Mesenchymal stem cell (in vitro differentiated cells and primary cell): ENCODE measurements at regions not wholly inside any gene's neighbourhood (a gene's known extent, or its start where the extent isn't known, plus 50 kb on each side); places are given as distances from the start of the nearest gene placed in this dataset.
A peak's percentile ranks its signal among the peaks of the same experiment; 100 is the strongest.

Source experiments
- DNase-seq: peaks from one replicate; pipeline ENCODE4 v3.0.0-alpha.2; 2013
- H2AFZ ChIP-seq: one replicate; pipeline ENCODE4 v1.6.1; 2013; ENCODE audit warnings: low read depth, mild to moderate bottlenecking, control low read depth, inconsistent platforms, low read length, moderate library complexity
- H2AK5ac ChIP-seq: 2 replicates; pipeline ENCODE4 v1.6.1; 2013; ENCODE audit warnings: low read length, moderate library complexity, mild to moderate bottlenecking, inconsistent platforms; ENCODE audit not compliant: severe bottlenecking
- H2BK120ac ChIP-seq: one replicate; pipeline ENCODE4 v1.6.1; 2013; ENCODE audit warnings: low read depth, mild to moderate bottlenecking, inconsistent platforms, low read length, moderate library complexity
- H2BK12ac ChIP-seq, 2 experiments: one replicate each; pipeline ENCODE4 v1.6.1; 2013; ENCODE audit warnings: inconsistent platforms in 2 of 2, low read length in 2 of 2, mild to moderate bottlenecking in 2 of 2, moderate library complexity in 2 of 2, control low read depth in 1 of 2
- H2BK15ac ChIP-seq: one replicate; pipeline ENCODE4 v1.6.1; 2013; ENCODE audit warnings: mild to moderate bottlenecking, low read depth, inconsistent platforms; ENCODE audit not compliant: poor library complexity, severe bottlenecking
- H2BK5ac ChIP-seq: 2 replicates; pipeline ENCODE4 v1.6.1; 2013; ENCODE audit warnings: low read depth, mild to moderate bottlenecking, low read length, control low read depth, inconsistent platforms; ENCODE audit not compliant: poor library complexity, severe bottlenecking
- H3K14ac ChIP-seq, 2 experiments: one replicate each; pipeline ENCODE4 v1.6.1; 2013; ENCODE audit warnings: inconsistent platforms in 2 of 2, low read length in 2 of 2, control low read depth in 1 of 2, mild to moderate bottlenecking in 1 of 2, moderate library complexity in 1 of 2
- H3K18ac ChIP-seq, 2 experiments: one replicate each; pipeline ENCODE4 v1.6.1; 2013; ENCODE audit warnings: inconsistent platforms in 2 of 2, low read length in 2 of 2, control low read depth in 1 of 2, low read depth in 1 of 2, mild to moderate bottlenecking in 1 of 2
- H3K23ac ChIP-seq, 2 experiments: one replicate each; pipeline ENCODE4 v1.6.1; 2013; ENCODE audit warnings: inconsistent platforms in 2 of 2, low read length in 2 of 2, mild to moderate bottlenecking in 2 of 2, moderate library complexity in 2 of 2, control low read depth in 1 of 2
- H3K27ac ChIP-seq: 2 replicates; pipeline ENCODE4 v1.5.1; 2013; ENCODE audit warnings: mild to moderate bottlenecking, moderate library complexity, low read length, control low read depth, inconsistent platforms; ENCODE audit not compliant: poor library complexity, severe bottlenecking
- H3K27me3 ChIP-seq, 2 experiments: 2 replicates each; pipeline versions ENCODE4 v1.6.1 to v1.7.0; 2013; ENCODE audit warnings: low read length in 2 of 2, mild to moderate bottlenecking in 2 of 2, moderate library complexity in 2 of 2, control low read depth in 1 of 2, inconsistent platforms in 1 of 2; ENCODE audit not compliant: control insufficient read depth in 1 of 2, insufficient read depth in 1 of 2
- H3K36me3 ChIP-seq, 2 experiments: 2 replicates each; pipeline versions ENCODE4 v1.6.1 to v1.7.0; 2013; ENCODE audit warnings: low read length in 2 of 2, control low read depth in 1 of 2, inconsistent platforms in 1 of 2, low read depth in 1 of 2, mild to moderate bottlenecking in 1 of 2; ENCODE audit not compliant: insufficient read depth in 2 of 2, control insufficient read depth in 1 of 2
- H3K4ac ChIP-seq, 2 experiments: one replicate each; pipeline ENCODE4 v1.6.1; 2013; ENCODE audit warnings: inconsistent platforms in 2 of 2, low read length in 2 of 2, mild to moderate bottlenecking in 2 of 2, moderate library complexity in 2 of 2, control low read depth in 1 of 2, low read depth in 1 of 2
- H3K4me1 ChIP-seq: 2 replicates; pipeline ENCODE4 v1.6.1; 2013; ENCODE audit warnings: low read depth, low read length, control low read depth; ENCODE audit not compliant: control insufficient read depth, insufficient read depth
- H3K4me2 ChIP-seq: 2 replicates; pipeline ENCODE4 v1.6.1; 2013; ENCODE audit warnings: low read length, mild to moderate bottlenecking, inconsistent platforms; ENCODE audit not compliant: poor library complexity, severe bottlenecking
- H3K4me3 ChIP-seq, 2 experiments: 2 replicates each; pipeline versions ENCODE4 v1.5.1 to v1.7.0; 2013; ENCODE audit warnings: low read length in 2 of 2, mild to moderate bottlenecking in 2 of 2, control low read depth in 1 of 2, low read depth in 1 of 2; ENCODE audit not compliant: insufficient read depth in 1 of 2
- H3K79me1 ChIP-seq: replicated peaks from 2 replicates; pipeline ENCODE4 v1.6.1; 2013; ENCODE audit warnings: mild to moderate bottlenecking, control low read depth, low read length, inconsistent platforms; ENCODE audit not compliant: poor library complexity, severe bottlenecking
- H3K9ac ChIP-seq: 2 replicates; pipeline ENCODE4 v1.7.0; 2013; ENCODE audit warnings: mild to moderate bottlenecking, low read length, moderate library complexity
- H3K9me3 ChIP-seq: 2 replicates; pipeline ENCODE4 v1.7.0; 2013; ENCODE audit warnings: mild to moderate bottlenecking, low read length; ENCODE audit not compliant: control insufficient read depth
- H4K8ac ChIP-seq: one replicate; pipeline ENCODE4 v1.6.1; 2013; ENCODE audit warnings: inconsistent platforms, mild to moderate bottlenecking, low read length, moderate library complexity
- H4K91ac ChIP-seq: one replicate; pipeline ENCODE4 v1.6.1; 2013; ENCODE audit warnings: mild to moderate bottlenecking, low read length, inconsistent platforms
- WGBS: methylation state at CpG from one replicate; pipeline ENCODE4 v1.1.7; 2013; ENCODE audit warnings: mixed read lengths; 5-methylcytosine and 5-hydroxymethylcytosine counted together

DNA sequence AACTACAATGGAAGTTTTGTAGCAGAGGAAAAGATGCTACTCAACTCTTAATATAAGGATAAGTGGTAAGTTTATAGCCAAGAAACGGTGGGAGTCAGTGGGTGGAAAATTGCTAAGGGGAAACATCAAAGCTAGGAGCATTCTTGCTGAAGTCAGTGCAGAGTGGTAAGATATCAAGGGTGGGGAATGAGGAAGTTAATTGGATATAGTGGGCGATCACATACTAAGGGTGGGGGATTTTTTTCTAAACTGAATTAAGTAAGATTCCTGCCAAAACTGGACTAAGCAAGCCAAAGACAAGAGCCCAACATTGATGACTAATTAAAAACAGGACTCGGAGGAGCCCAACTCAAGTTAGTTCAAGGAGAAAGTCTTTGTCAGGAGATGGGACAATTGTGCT, 525.4 kb downstream of the CCDC85A start:
- Histone ChIP-seq H4K8ac (no peak overlapping the region), H3K9me3 (no peaks in the 10 kb centered on the region), H3K9ac (no peak overlapping the region), H3K4me1 (no peaks in the 10 kb centered on the region), H2BK12ac (no peak overlapping the region), H2BK5ac (no peak overlapping the region), H2AFZ (no peak overlapping the region), H3K4me3 (no peak overlapping the region), H3K4ac (no peak overlapping the region), H3K27ac (no peak overlapping the region), H4K91ac (no peak overlapping the region), H3K4me2 (no peak overlapping the region), H3K23ac (no peak overlapping the region), H3K18ac (no peak overlapping the region), H2BK15ac (no peak overlapping the region), H2BK120ac (no peak overlapping the region), H2AK5ac (no peak overlapping the region), H3K36me3 (no peaks in the 10 kb centered on the region), H3K14ac (no peak overlapping the region), H3K79me1 (no peaks in the 10 kb centered on the region), H3K27me3 (no peaks in the 10 kb centered on the region)
- 99% methylated on average over 3 of the region's 3 CpGs for WGBS
- no peak for DNase-seq

DNA sequence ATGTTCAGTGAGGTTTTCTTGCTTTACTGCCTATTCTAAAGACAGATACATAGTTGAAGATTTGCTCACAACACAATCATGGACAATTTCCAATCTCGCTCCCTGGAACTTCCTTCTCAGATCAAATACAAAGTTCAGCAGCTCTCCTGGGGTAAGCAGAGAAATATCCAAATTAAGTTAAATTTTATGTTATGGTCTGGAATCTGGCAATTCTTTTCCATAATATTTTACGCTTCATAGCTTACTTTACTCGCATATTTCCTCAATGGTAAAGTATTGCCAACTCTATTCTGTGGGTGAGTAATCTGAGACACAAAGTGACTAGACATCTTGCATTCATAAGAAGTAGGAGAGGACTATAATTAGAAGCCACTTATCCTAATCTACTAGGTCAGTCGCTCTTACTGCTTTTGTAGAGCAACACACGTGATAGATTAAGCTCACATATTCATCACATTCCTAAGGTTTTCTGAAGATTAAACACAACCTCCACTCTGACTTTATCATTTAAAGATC, 529.4 kb downstream of the CCDC85A start:
- no peak overlapping the region for H2BK120ac ChIP-seq
- WGBS: 32% methylated on average over 2 of the region's 5 CpGs
- no peak overlapping the region for H3K14ac ChIP-seq
- no peak overlapping the region for H2BK5ac ChIP-seq
- DNase-seq: peak; percentile 73
- no peak overlapping the region for H2AK5ac ChIP-seq
- H3K4me2 ChIP-seq: no peak overlapping the region
- no peaks in the 10 kb centered on the region for H3K4me1 ChIP-seq
- no peak overlapping the region for H2BK12ac ChIP-seq
- H3K27ac ChIP-seq: no peak overlapping the region
- no peak overlapping the region for H2BK15ac ChIP-seq
- H3K18ac ChIP-seq: no peak overlapping the region
- no peak overlapping the region for H3K23ac ChIP-seq
- no peaks in the 10 kb centered on the region for H3K9me3 ChIP-seq
- no peak overlapping the region for H3K4ac ChIP-seq
- no peak overlapping the region for H3K4me3 ChIP-seq
- no peaks in the 10 kb centered on the region for H3K27me3 ChIP-seq
- no peak overlapping the region for H4K8ac ChIP-seq
- no peak overlapping the region for H2AFZ ChIP-seq
- H3K36me3 ChIP-seq: no peaks in the 10 kb centered on the region
- no peak overlapping the region for H4K91ac ChIP-seq
- no peaks in the 10 kb centered on the region for H3K79me1 ChIP-seq
- H3K9ac ChIP-seq: no peak overlapping the region

DNA sequence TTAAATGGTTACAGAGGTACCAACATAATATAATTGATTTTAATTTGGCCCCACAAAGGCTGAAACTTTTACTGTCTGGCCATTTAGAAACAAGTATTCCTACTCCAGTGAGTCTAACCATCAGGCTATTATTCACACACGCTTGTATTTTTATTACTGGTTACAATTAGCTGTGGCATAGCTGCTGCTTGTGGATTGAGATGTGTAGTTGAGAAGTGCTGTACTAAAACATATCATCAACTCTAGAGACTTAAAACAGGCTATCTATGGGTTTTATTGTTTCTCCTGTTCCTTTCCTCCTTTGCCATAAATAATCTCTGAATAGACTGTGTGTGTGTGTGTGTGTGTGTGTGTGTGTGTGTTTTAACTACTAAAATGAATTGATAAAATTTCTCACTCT, 530.2 kb downstream of the CCDC85A start:
- no peak overlapping the region for H3K18ac ChIP-seq
- H3K79me1 ChIP-seq: no peaks in the 10 kb centered on the region
- no peak overlapping the region for H4K91ac ChIP-seq
- no peak overlapping the region for H2BK15ac ChIP-seq
- no peaks in the 10 kb centered on the region for H3K36me3 ChIP-seq
- H3K14ac ChIP-seq: no peak overlapping the region
- H3K23ac ChIP-seq: no peak overlapping the region
- H3K4ac ChIP-seq: no peak overlapping the region
- peaks cover 3% of the 10 kb centered on the region for H3K9me3 ChIP-seq
- no peaks in the 10 kb centered on the region for H3K4me1 ChIP-seq
- WGBS: no CpG with 5 or more reads among the region's 1 CpG
- H3K4me3 ChIP-seq: no peak overlapping the region
- H2AK5ac ChIP-seq: no peak overlapping the region
- H2BK120ac ChIP-seq: no peak overlapping the region
- no peak overlapping the region for H3K4me2 ChIP-seq
- no peak overlapping the region for H4K8ac ChIP-seq
- no peak overlapping the region for H2BK5ac ChIP-seq
- no peaks in the 10 kb centered on the region for H3K27me3 ChIP-seq
- no peak for DNase-seq
- no peak overlapping the region for H3K9ac ChIP-seq
- no peak overlapping the region for H2BK12ac ChIP-seq
- H2AFZ ChIP-seq: no peak overlapping the region
- no peak overlapping the region for H3K27ac ChIP-seq

DNA sequence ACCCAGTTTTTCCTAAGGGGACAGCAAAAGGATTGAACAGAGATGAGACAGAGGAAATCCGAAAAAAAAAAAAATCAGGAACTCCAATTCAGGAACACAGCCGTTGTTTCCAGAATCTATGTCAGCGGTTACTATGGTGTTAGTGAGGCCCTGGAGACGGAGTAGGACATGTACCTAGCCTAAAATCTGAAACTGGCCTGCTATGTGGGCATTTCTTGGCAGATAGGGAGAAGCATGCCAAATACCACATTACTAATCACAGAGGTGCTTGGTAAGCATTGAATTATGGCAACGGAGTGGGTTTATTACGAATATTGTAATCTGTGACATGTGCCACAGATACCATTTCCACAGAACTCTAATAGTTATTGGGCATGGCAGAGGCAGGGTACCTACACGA, 530.6 kb downstream of the CCDC85A start:
- Histone ChIP-seq H3K36me3 (no peaks in the 10 kb centered on the region), H3K14ac (no peak overlapping the region)

More for the DNA sequence above, 530.6 kb downstream of the CCDC85A start:
- no peak overlapping the region for H3K27ac ChIP-seq
- H3K18ac ChIP-seq: no peak overlapping the region
- H3K27me3 ChIP-seq: no peaks in the 10 kb centered on the region
- peaks cover 4% of the 10 kb centered on the region for H3K9me3 ChIP-seq
- no peak overlapping the region for H2AFZ ChIP-seq
- H4K8ac ChIP-seq: no peak overlapping the region
- DNase-seq: no peak
- H4K91ac ChIP-seq: peak overlapping the region; percentile 39
- H3K4me2 ChIP-seq: no peak overlapping the region
- no peak overlapping the region for H2AK5ac ChIP-seq
- H3K23ac ChIP-seq: no peak overlapping the region
- no peak overlapping the region for H2BK120ac ChIP-seq
- no peaks in the 10 kb centered on the region for H3K4me1 ChIP-seq
- H3K79me1 ChIP-seq: no peaks in the 10 kb centered on the region
- H3K4me3 ChIP-seq: no peak overlapping the region
- H2BK5ac ChIP-seq: no peak overlapping the region
- H3K9ac ChIP-seq: no peak overlapping the region
- H2BK15ac ChIP-seq: no peak overlapping the region
- WGBS: 83% methylated on average over 4 of the region's 7 CpGs
- no peak overlapping the region for H3K4ac ChIP-seq
- peak overlapping the region in 1 of 2 experiments; percentile 54 for H2BK12ac ChIP-seq
